ENCODE measurements at regions not wholly inside any gene's neighbourhood (a gene's known extent, or its start where the extent isn't known, plus 50 kb on each side); places are given as distances from the start of the nearest gene placed in this dataset.

GRCh38 chr5:60529001-60529400 is 171.0 kb downstream of the DEPDC1B start:
- intact Hi-C loops (cut with micrococcal nuclease): no loop called here
- ChIA-PET POLR2A (no interaction called here), CTCF (no interaction called here)
- Mint-ChIP-seq H3K9me3 (no peaks in the 10 kb centered on the region), H3K4me1 (ENCODE audit: low read depth) (no peaks in the 10 kb centered on the region), H3K27ac (no peak overlapping the region), H3K27me3 (no peaks in the 10 kb centered on the region), H3K36me3 (no peaks in the 10 kb centered on the region), H3K4me3 (no peak overlapping the region)
- DNase-seq: no peak

DNA sequence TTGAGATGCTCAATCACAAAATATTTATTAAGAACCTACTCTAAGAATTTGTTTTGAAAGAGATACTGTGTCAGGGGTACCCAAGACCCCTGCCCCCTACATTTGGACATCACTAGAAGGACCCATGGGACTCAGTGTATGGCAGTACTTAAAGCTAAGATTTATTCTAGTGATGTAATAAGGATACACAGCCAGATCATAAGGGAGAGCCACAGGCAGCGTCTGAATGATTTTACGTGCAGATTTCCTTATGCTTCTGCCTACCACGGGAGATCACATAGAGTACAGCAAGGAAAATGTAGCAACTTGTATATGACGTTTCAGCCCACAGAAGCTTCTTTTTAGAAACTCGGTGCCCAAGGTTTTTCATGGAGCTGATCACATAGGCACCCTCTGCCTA is 172.9 kb downstream of the DEPDC1B start:
- Mint-ChIP-seq H3K4me1 (ENCODE audit: low read depth) (no peaks in the 10 kb centered on the region), H3K4me3 (no peak overlapping the region), H3K9me3 (no peaks in the 10 kb centered on the region), H3K36me3 (no peaks in the 10 kb centered on the region), H3K27me3 (no peaks in the 10 kb centered on the region), H3K27ac (no peak overlapping the region)
- POLR2A ChIA-PET: interaction anchor here (0.5 kb wide), 1 partner anchor 108 kb away, joined by 3 read pairs; no protein-coding TSS in a partner anchor
- no peak for DNase-seq
- CTCF ChIA-PET: no interaction called here
- intact Hi-C loops (cut with micrococcal nuclease): no loop called here

DNA sequence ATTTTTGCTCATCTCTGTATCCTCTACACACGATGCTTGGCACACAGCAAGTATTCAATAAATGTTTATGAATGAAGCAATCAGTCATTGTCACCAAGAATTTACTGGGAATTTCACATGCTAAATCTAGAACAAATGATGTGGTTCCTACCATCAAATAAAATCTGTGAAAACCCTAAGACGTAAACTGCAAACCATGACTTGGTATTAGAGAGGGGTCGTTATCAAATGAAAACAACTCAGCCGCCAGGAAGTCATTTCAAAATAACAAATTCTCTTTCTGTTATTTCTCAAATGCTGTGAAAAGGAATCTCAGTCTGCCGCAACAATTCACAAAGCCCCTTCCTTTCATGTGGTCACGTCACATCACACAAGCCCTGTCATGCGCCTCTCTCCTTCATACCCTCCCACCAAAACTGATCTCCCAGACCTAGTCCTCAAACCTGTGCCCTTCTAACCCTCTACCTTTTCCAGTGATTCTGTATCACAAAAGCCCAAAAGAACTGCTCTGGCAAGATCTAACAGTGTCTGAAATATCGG is 173.6 kb downstream of the DEPDC1B start:
- Mint-ChIP-seq H3K4me3 (no peak overlapping the region), H3K9me3 (no peaks in the 10 kb centered on the region), H3K27me3 (no peaks in the 10 kb centered on the region), H3K27ac (no peak overlapping the region), H3K36me3 (no peaks in the 10 kb centered on the region), H3K4me1 (ENCODE audit: low read depth) (no peaks in the 10 kb centered on the region)
- CTCF ChIA-PET: no interaction called here
- POLR2A ChIA-PET: interaction anchor here (0.5 kb wide), 1 partner anchor 108 kb away, joined by 3 read pairs; no protein-coding TSS in a partner anchor
- DNase-seq: no peak
- intact Hi-C loops (cut with micrococcal nuclease): no loop called here

DNA sequence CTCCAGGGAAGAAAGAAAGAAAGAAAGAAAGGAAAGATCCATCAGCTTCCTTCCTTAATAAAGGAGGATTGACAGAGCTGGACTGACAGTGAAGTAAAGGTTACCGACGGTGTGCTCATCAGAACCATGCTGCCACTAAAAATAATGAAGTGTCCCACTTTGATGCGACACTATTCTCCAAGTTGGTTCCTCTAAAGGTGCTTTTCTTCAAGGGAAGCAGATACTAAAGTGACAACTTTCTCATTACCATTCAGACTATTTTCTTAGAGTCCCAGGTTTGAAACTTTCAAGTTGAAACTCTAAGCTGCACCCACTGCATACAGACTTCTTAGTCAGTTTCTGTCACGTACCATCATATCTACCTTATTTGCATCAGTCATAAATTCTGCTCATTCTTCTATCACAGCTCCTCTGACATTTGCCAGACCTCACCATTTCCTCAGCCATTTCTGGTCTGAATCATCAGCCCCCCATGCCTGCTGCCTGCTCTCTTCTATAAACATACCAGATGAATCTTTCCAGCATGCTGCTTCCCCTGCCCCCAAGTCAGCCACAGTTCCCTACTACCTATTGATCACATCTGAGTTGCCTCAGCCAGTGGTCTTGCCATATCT is 177.6 kb downstream of the DEPDC1B start:
- intact Hi-C loops (cut with micrococcal nuclease): no loop called here
- Mint-ChIP-seq H3K36me3 (no peaks in the 10 kb centered on the region), H3K4me1 (ENCODE audit: low read depth) (no peaks in the 10 kb centered on the region), H3K27ac (no peak overlapping the region), H3K27me3 (no peaks in the 10 kb centered on the region), H3K4me3 (no peak overlapping the region), H3K9me3 (no peaks in the 10 kb centered on the region)
- ChIA-PET POLR2A (no interaction called here), CTCF (no interaction called here)
- DNase-seq: no peak

- no peak overlapping the region for H3K27ac Mint-ChIP-seq
- H3K4me1 Mint-ChIP-seq (ENCODE audit: low read depth): no peaks in the 10 kb centered on the region
- H3K36me3 Mint-ChIP-seq: no peaks in the 10 kb centered on the region
- ChIA-PET CTCF (no interaction called here), POLR2A (no interaction called here)
- H3K4me3 Mint-ChIP-seq: no peak overlapping the region
- H3K9me3 Mint-ChIP-seq: no peaks in the 10 kb centered on the region
- no peak for DNase-seq
- H3K27me3 Mint-ChIP-seq: no peaks in the 10 kb centered on the region
- intact Hi-C loops (cut with micrococcal nuclease): no loop called here
These were observed 178.3 kb downstream of the DEPDC1B start for GRCh38 chr5:60521376-60522291.

- Mint-ChIP-seq H3K27me3 (no peaks in the 10 kb centered on the region), H3K9me3 (no peaks in the 10 kb centered on the region), H3K36me3 (no peaks in the 10 kb centered on the region), H3K4me1 (ENCODE audit: low read depth) (no peaks in the 10 kb centered on the region), H3K27ac (no peak overlapping the region), H3K4me3 (no peak overlapping the region)
- CTCF ChIA-PET: no interaction called here
- intact Hi-C loops (cut with micrococcal nuclease): no loop called here
- no peak for DNase-seq
- POLR2A ChIA-PET: no interaction called here
These were observed 179.3 kb downstream of the DEPDC1B start for GRCh38 chr5:60520451-60521227.

DNA sequence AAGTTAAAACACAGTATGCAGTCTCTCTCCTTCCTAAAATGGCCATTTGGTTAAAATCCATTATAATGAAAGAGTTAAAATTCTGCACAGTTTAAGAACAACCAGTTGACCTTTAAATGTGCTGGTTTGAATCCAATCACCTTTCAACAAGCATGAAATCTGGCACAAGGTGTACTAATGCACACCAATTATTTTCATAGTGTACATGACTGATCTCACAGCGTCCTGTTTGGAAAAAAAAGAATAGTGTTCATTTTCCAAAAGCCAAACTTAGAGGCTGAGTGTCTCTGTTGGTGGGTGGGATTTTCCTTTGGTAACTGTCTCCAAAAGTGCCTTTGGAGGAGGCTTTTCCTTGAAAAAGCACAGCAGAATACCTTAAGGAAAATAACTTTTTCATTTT is 180.6 kb downstream of the DEPDC1B start:
- CTCF ChIA-PET: no interaction called here
- intact Hi-C loops (cut with micrococcal nuclease): no loop called here

DNA sequence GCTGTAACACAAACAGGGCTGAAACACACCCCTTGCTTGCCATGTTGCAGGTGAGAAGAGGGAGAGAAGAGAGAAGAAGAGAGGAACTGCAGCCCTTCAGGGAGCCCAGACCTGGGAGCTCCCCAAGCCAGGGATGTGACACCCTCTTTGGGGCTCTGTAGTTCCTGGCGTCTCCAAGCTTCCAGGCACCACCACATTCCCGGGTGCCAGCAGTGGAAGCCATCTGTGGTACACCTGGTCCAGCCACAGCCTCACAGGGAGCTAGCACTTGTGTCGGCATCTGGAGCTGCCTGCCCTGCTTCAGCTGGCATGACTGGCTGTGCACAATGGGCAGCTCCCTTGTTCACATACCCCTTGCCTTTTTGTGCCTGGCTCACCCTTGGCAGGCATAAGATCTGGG is 182.1 kb downstream of the DEPDC1B start:
- intact Hi-C loops (cut with micrococcal nuclease): no loop called here
- no peak for DNase-seq
- Mint-ChIP-seq H3K4me3 (no peak overlapping the region), H3K9me3 (no peaks in the 10 kb centered on the region), H3K36me3 (no peaks in the 10 kb centered on the region), H3K4me1 (ENCODE audit: low read depth) (no peaks in the 10 kb centered on the region), H3K27me3 (no peaks in the 10 kb centered on the region), H3K27ac (no peak overlapping the region)
- ChIA-PET POLR2A (no interaction called here), CTCF (no interaction called here)

More for the DNA sequence above, 180.6 kb downstream of the DEPDC1B start:
- Mint-ChIP-seq H3K36me3 (no peaks in the 10 kb centered on the region), H3K4me1 (ENCODE audit: low read depth) (no peaks in the 10 kb centered on the region), H3K27ac (no peak overlapping the region), H3K27me3 (no peaks in the 10 kb centered on the region), H3K4me3 (no peak overlapping the region), H3K9me3 (no peaks in the 10 kb centered on the region)
- no peak for DNase-seq
- POLR2A ChIA-PET: no interaction called here

- Mint-ChIP-seq H3K36me3 (no peaks in the 10 kb centered on the region), H3K4me1 (ENCODE audit: low read depth) (no peaks in the 10 kb centered on the region), H3K9me3 (no peaks in the 10 kb centered on the region), H3K4me3 (no peak overlapping the region), H3K27me3 (no peaks in the 10 kb centered on the region), H3K27ac (no peak overlapping the region)
- POLR2A ChIA-PET: no interaction called here
- intact Hi-C loops (cut with micrococcal nuclease): no loop called here
- no peak for DNase-seq
- CTCF ChIA-PET: no interaction called here
These were observed 182.8 kb downstream of the DEPDC1B start for GRCh38 chr5:60517094-60517694.

GRCh38 chr5:60516688-60517087 is 183.3 kb downstream of the DEPDC1B start:
- no peaks in the 10 kb centered on the region for H3K9me3 Mint-ChIP-seq
- no peak overlapping the region for H3K4me3 Mint-ChIP-seq
- CTCF ChIA-PET: no interaction called here
- intact Hi-C loops (cut with micrococcal nuclease): no loop called here
- POLR2A ChIA-PET: no interaction called here
- H3K27ac Mint-ChIP-seq: no peak overlapping the region
- H3K4me1 Mint-ChIP-seq (ENCODE audit: low read depth): no peaks in the 10 kb centered on the region
- no peaks in the 10 kb centered on the region for H3K36me3 Mint-ChIP-seq
- no peak for DNase-seq
- no peaks in the 10 kb centered on the region for H3K27me3 Mint-ChIP-seq

GRCh38 chr5:60514152-60514551 is 185.8 kb downstream of the DEPDC1B start:
- H3K9me3 Mint-ChIP-seq: no peaks in the 10 kb centered on the region
- no peaks in the 10 kb centered on the region for H3K4me1 Mint-ChIP-seq (ENCODE audit: low read depth)
- no peak for DNase-seq
- H3K4me3 Mint-ChIP-seq: no peak overlapping the region
- H3K27ac Mint-ChIP-seq: no peak overlapping the region
- ChIA-PET POLR2A (no interaction called here), CTCF (no interaction called here)
- no peaks in the 10 kb centered on the region for H3K27me3 Mint-ChIP-seq
- intact Hi-C loops (cut with micrococcal nuclease): no loop called here
- H3K36me3 Mint-ChIP-seq: no peaks in the 10 kb centered on the region

- CTCF ChIA-PET: no interaction called here
- Mint-ChIP-seq H3K36me3 (no peaks in the 10 kb centered on the region), H3K4me3 (no peak overlapping the region), H3K27me3 (no peaks in the 10 kb centered on the region), H3K4me1 (ENCODE audit: low read depth) (no peaks in the 10 kb centered on the region), H3K27ac (no peak overlapping the region), H3K9me3 (no peaks in the 10 kb centered on the region)
- intact Hi-C loops (cut with micrococcal nuclease): no loop called here
- DNase-seq: no peak
- POLR2A ChIA-PET: no interaction called here
These were observed 187.8 kb downstream of the DEPDC1B start for GRCh38 chr5:60512117-60512516.
